ENCODE measurements at regions not wholly inside any gene's neighbourhood (a gene's known extent, or its start where the extent isn't known, plus 50 kb on each side); places are given as distances from the start of the nearest gene placed in this dataset.
A peak's percentile ranks its signal among the peaks of the same experiment; 100 is the strongest.

DNA sequence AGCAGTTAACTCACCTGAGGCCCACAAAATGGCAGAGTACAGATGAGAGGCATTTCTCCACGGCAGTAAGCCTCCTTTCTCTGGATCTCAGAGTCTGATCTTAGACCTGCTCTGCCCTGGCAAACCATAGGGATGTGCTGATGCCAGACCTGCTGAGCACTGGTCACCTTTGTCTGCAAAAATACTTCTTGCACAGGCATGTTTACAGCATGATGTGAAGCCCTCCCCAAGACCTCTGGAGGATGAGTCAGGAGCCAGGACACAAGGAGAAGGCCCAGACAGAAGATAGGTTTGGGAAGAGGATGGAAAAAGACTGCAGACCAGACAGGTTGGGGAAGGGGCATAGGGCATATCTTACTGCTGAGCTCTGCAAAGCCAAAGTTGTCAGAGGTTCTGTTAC lies 426.6 kb downstream of the PMP22 start:
- DNase-seq (ENCODE audit: extremely low read depth in 1 of 4, low spot score in 3 of 4) (no peak), ATAC-seq (no peak), FAIRE-seq (no peak)
- Histone ChIP-seq H3K4me3 (no peak overlapping the region), H3K4me2 (ENCODE audit: insufficient read depth, low read length) (no peak overlapping the region), H3K4me1 (replicated peaks in 1 of 2; ENCODE audit: control insufficient read depth in 2 of 2, insufficient read depth in 2 of 2, low read length in 2 of 2) (no peaks in the 10 kb centered on the region), H3K9me1 (ENCODE audit: control insufficient read depth, insufficient read depth, low read length) (no peaks in the 10 kb centered on the region), H3K27ac (ENCODE audit: extremely low read depth, low read depth, low read length) (no peak overlapping the region), H4K20me1 (replicated peaks; ENCODE audit: control insufficient read depth, insufficient read depth, low read length) (no peaks in the 10 kb centered on the region), H3K36me3 (ENCODE audit: control insufficient read depth, insufficient read depth, low read length) (no peaks in the 10 kb centered on the region), H3K9me3 (replicated peaks; ENCODE audit: control insufficient read depth, insufficient read depth, low read depth, low read length) (no peaks in the 10 kb centered on the region), H3K79me2 (ENCODE audit: control insufficient read depth, insufficient read depth, low read length) (no peaks in the 10 kb centered on the region), H3K9ac (ENCODE audit: insufficient read depth in 1 of 2, low read depth in 2 of 2, low read length in 2 of 2) (no peak overlapping the region), H3K27me3 (ENCODE audit: control insufficient read depth in 2 of 2, insufficient read depth in 2 of 2, low read length in 2 of 2) (no peaks in the 10 kb centered on the region), H2AFZ (ENCODE audit: low read depth, low read length) (no peak overlapping the region)
- BruUV-seq (replicated peaks), result no TSS peak
- in situ Hi-C loops (cut with MboI), result no loop called here
- 0% methylated on average over 1 of the region's 1 CpG for WGBS (ENCODE audit: insufficient coverage, low coverage, missing lambda C conversion rate)
- TF ChIP-seq GTF2A2 (tag; IDR thresholded peaks at IDR 0.05), result no peak
- POLR2A ChIA-PET, result no interaction called here
- intact Hi-C loops (cut with micrococcal nuclease), result no loop called here
- CTCF ChIA-PET (ENCODE audit: low intra/inter-chr PET ratio), result no interaction called here

DNA sequence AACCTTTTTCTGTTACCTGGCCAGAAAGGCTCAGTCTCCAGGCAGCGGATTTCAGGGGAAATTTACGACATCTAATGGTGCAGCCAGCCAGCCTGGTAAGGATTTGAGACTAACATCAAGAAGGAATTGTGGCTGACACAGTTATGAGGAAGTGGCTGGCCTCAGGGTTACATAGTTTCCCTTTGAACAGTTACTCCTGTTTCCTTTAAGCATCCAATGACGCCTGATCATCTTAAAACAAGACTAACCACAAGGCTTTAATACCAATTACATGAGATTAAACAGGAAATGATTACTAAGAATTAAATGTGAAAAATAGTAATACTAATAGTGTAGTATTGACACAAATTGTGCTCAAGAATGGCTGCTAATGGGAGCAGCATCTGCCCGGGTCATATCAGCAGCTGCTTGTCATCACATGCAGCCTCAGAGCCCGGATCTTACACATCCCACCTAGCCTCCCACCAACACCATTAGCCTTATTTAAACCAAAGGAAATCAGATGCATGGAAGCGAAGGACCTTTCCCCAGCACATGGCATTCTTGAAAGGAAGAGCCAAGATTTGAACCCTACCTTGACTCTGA lies 431.8 kb downstream of the PMP22 start:
- 0% methylated on average over 5 of the region's 6 CpGs for WGBS (ENCODE audit: insufficient coverage, low coverage, missing lambda C conversion rate)

More for the DNA sequence above, 431.8 kb downstream of the PMP22 start:
- Histone ChIP-seq H4K20me1 (replicated peaks; ENCODE audit: control insufficient read depth, insufficient read depth, low read length) (no peaks in the 10 kb centered on the region), H3K9me1 (ENCODE audit: control insufficient read depth, insufficient read depth, low read length) (no peaks in the 10 kb centered on the region), H3K9me3 (replicated peaks; ENCODE audit: control insufficient read depth, insufficient read depth, low read depth, low read length) (no peaks in the 10 kb centered on the region), H3K27me3 (ENCODE audit: control insufficient read depth in 2 of 2, insufficient read depth in 2 of 2, low read length in 2 of 2) (no peaks in the 10 kb centered on the region), H3K4me2 (ENCODE audit: insufficient read depth, low read length) (no peak overlapping the region), H3K79me2 (ENCODE audit: control insufficient read depth, insufficient read depth, low read length) (no peaks in the 10 kb centered on the region), H3K4me1 (replicated peaks in 1 of 2; ENCODE audit: control insufficient read depth in 2 of 2, insufficient read depth in 2 of 2, low read length in 2 of 2) (no peaks in the 10 kb centered on the region), H3K9ac (ENCODE audit: insufficient read depth in 1 of 2, low read depth in 2 of 2, low read length in 2 of 2) (no peak overlapping the region), H2AFZ (ENCODE audit: low read depth, low read length) (no peak overlapping the region), H3K27ac (ENCODE audit: extremely low read depth, low read depth, low read length) (no peak overlapping the region), H3K36me3 (ENCODE audit: control insufficient read depth, insufficient read depth, low read length) (no peaks in the 10 kb centered on the region), H3K4me3 (no peak overlapping the region)
- DNase-seq (ENCODE audit: extremely low read depth in 1 of 4, low spot score in 3 of 4) (no peak), FAIRE-seq (no peak), ATAC-seq (no peak)
- in situ Hi-C loops (cut with MboI), result no loop called here
- BruUV-seq (replicated peaks), result no TSS peak
- CTCF ChIA-PET (ENCODE audit: low intra/inter-chr PET ratio), result no interaction called here
- intact Hi-C loops (cut with micrococcal nuclease), result no loop called here
- POLR2A ChIA-PET, result no interaction called here
- TF ChIP-seq RBM25 (IDR thresholded peaks at IDR 0.05; ENCODE audit: low read depth, low read length, severe bottlenecking), result no peak
- TF ChIP-seq SPI1 (IDR thresholded peaks at IDR 0.05; ENCODE audit: borderline replicate concordance, low read depth, low read length), result 0 out of 2 replicates have a peak, but pooled peaks have one; percentile 8
- TF ChIP-seq FOXJ2 (tag; IDR thresholded peaks at IDR 0.05), result no peak
